IMR-90 (cell line): ENCODE measurements at regions not wholly inside any gene's neighbourhood (a gene's known extent, or its start where the extent isn't known, plus 50 kb on each side); places are given as distances from the start of the nearest gene placed in this dataset.

Experiments
- CTCF ChIP-seq: conservative IDR thresholded peaks from 2 replicates; pipeline ENCODE4 v1.5.1; 2012; ENCODE audit warnings: mild to moderate bottlenecking, low read depth, low read length, improper control_type of control experiment
- POLR2A ChIP-seq: IDR thresholded peaks from 2 replicates; pipeline ENCODE4 v1.6.1; 2012; ENCODE audit warnings: mild to moderate bottlenecking, low read depth, low read length

GRCh38 chr11:87437133-87437843 is 399.6 kb downstream of the TMEM135 start:
- TF ChIP-seq POLR2A = no peak
- TF ChIP-seq CTCF = no peak
